GM23338 (cell line): ENCODE measurements at regions not wholly inside any gene's neighbourhood (a gene's known extent, or its start where the extent isn't known, plus 50 kb on each side); places are given as distances from the start of the nearest gene placed in this dataset.

Source experiments
- ATAC-seq: fragments of 200-7000 bp; cut with Tn5 transposase; 3 replicates; pipeline ENCODE4 v1.9.1; 2020
- DNase-seq: peaks from one replicate; pipeline ENCODE4 v3.0.0-alpha.2; 2015; ENCODE audit warnings: low spot score
- H2AFZ ChIP-seq: fragments of 200-600 bp; sonication (generic); 2 replicates; pipeline ENCODE4 v1.8.0; 2016; ENCODE audit warnings: antibody characterized with exemption, mild to moderate bottlenecking, moderate library complexity
- H3F3A ChIP-seq: fragments of 200-600 bp; sonication (generic); replicated peaks from 2 replicates; pipeline ENCODE4 v1.8.0; 2017; ENCODE audit warnings: antibody characterized with exemption, mixed run types, low read depth
- H3K27ac ChIP-seq: fragments of 200-600 bp; sonication (generic); 2 replicates; pipeline ENCODE4 v1.6.1; 2016; ENCODE audit warnings: low read depth
- H3K27me3 ChIP-seq: fragments of 200-600 bp; sonication (generic); 2 replicates; pipeline ENCODE4 v1.8.0; 2016; ENCODE audit warnings: mild to moderate bottlenecking, mixed run types, moderate library complexity; ENCODE audit not compliant: insufficient read depth
- H3K36me3 ChIP-seq: fragments of 200-600 bp; sonication (generic); 2 replicates; pipeline ENCODE4 v1.8.0; 2016; ENCODE audit warnings: mild to moderate bottlenecking; ENCODE audit not compliant: insufficient read depth
- H3K4me1 ChIP-seq: fragments of 200-600 bp; sonication (generic); 2 replicates; pipeline ENCODE4 v1.8.0; 2016; ENCODE audit warnings: mild to moderate bottlenecking, moderate library complexity; ENCODE audit not compliant: insufficient read depth
- H3K4me2 ChIP-seq: fragments of 200-600 bp; sonication (generic); 2 replicates; pipeline ENCODE4 v1.7.1; 2017; ENCODE audit warnings: mixed run types
- H3K4me3 ChIP-seq: fragments of 200-600 bp; sonication (generic); 2 replicates; pipeline ENCODE4 v1.6.1; 2016; ENCODE audit warnings: mixed run types
- H3K79me2 ChIP-seq: fragments of 200-600 bp; sonication (generic); replicated peaks from 2 replicates; pipeline ENCODE4 v1.8.0; 2017; ENCODE audit warnings: mild to moderate bottlenecking; ENCODE audit not compliant: insufficient read depth
- H3K9me2 ChIP-seq: fragments of 200-600 bp; sonication (generic); 2 replicates; pipeline ENCODE4 v1.8.0; 2017; ENCODE audit not compliant: insufficient read depth
- H4K20me1 ChIP-seq: fragments of 200-600 bp; sonication (generic); replicated peaks from 2 replicates; pipeline ENCODE4 v1.8.0; 2017; ENCODE audit warnings: mild to moderate bottlenecking; ENCODE audit not compliant: insufficient read depth
- H3K27ac Mint-ChIP-seq: 2 replicates; pipeline ENCODE4 v1.8.0; 2020; ENCODE audit warnings: inconsistent platforms, mild to moderate bottlenecking, moderate library complexity, mixed read lengths
- H3K27me3 Mint-ChIP-seq: 3 replicates; pipeline ENCODE4 v1.8.0; 2022; ENCODE audit warnings: low read depth, mild to moderate bottlenecking, moderate library complexity, mixed read lengths, inconsistent platforms; ENCODE audit not compliant: insufficient read depth, poor library complexity
- H3K36me3 Mint-ChIP-seq: 3 replicates; pipeline ENCODE4 v1.8.0; 2021; ENCODE audit warnings: low read depth, mild to moderate bottlenecking, inconsistent platforms, moderate library complexity, mixed read lengths
- H3K4me1 Mint-ChIP-seq: 3 replicates; pipeline ENCODE4 v1.8.0; 2020; ENCODE audit warnings: mild to moderate bottlenecking, inconsistent platforms, mixed read lengths
- H3K4me3 Mint-ChIP-seq: 3 replicates; pipeline ENCODE4 v1.8.0; 2021; ENCODE audit warnings: moderate library complexity, mild to moderate bottlenecking, inconsistent platforms, mixed read lengths
- H3K9me3 Mint-ChIP-seq: 3 replicates; pipeline ENCODE4 v1.8.0; 2020; ENCODE audit warnings: moderate library complexity, mild to moderate bottlenecking, inconsistent platforms, mixed read lengths
- CREB1 ChIP-seq: fragments of 250-450 bp; sonication (Bioruptor Pico); IDR thresholded peaks from 2 replicates; pipeline ENCODE4 v1.5.0; 2020; ENCODE audit warnings: low read depth, mild to moderate bottlenecking, moderate library complexity
- ETS1 ChIP-seq: IDR thresholded peaks from 2 replicates; pipeline ENCODE4 v1.6.1; 2016; ENCODE audit warnings: antibody characterized with exemption
- JUNB ChIP-seq: IDR thresholded peaks from one replicate; pipeline ENCODE4 v1.6.1; 2016; ENCODE audit warnings: antibody characterized with exemption; ENCODE audit not compliant: unreplicated experiment
- NANOG ChIP-seq: IDR thresholded peaks from 2 replicates; pipeline ENCODE4 v1.6.1; 2016; ENCODE audit warnings: antibody characterized with exemption, borderline replicate concordance
- ZNF462 ChIP-seq: fragments of 250-450 bp; sonication (Bioruptor Pico); IDR thresholded peaks from 2 replicates; pipeline ENCODE4 v1.5.0; 2020; ENCODE audit warnings: mild to moderate bottlenecking, moderate library complexity

GRCh38 chr15:36484038-36484778 lies 95.2 kb upstream of the CDIN1 start (continued):
- TF ChIP-seq ETS1 = no peak
- no peak for TF ChIP-seq NANOG
- TF ChIP-seq CREB1 = no peak

- ATAC-seq = no peak
- Mint-ChIP-seq H3K9me3 (no peaks in the 10 kb centered on the region), H3K4me1 (no peaks in the 10 kb centered on the region), H3K36me3 (no peaks in the 10 kb centered on the region), H3K27ac (no peak overlapping the region), H3K27me3 (no peaks in the 10 kb centered on the region), H3K4me3 (no peak overlapping the region)
- no peak overlapping the region for H3K4me2 ChIP-seq
- H3K36me3 ChIP-seq = no peaks in the 10 kb centered on the region
- H2AFZ ChIP-seq = no peak overlapping the region
- no peaks in the 10 kb centered on the region for H3K9me2 ChIP-seq
- H3K4me1 ChIP-seq = no peaks in the 10 kb centered on the region
- no peaks in the 10 kb centered on the region for H3K27me3 ChIP-seq
- H4K20me1 ChIP-seq = no peaks in the 10 kb centered on the region
- no peak overlapping the region for H3K4me3 ChIP-seq
- no peaks in the 10 kb centered on the region for H3K79me2 ChIP-seq
- no peak for DNase-seq
- H3K27ac ChIP-seq = no peak overlapping the region
- H3F3A ChIP-seq = no peaks in the 10 kb centered on the region
- TF ChIP-seq JUNB = no peak
- TF ChIP-seq ZNF462 (CRISPR knock-in tag) = no peak
Observed at GRCh38 chr15:36491912-36492311, 87.5 kb upstream of the CDIN1 start.
